Activated CD4-positive, CD25-positive, alpha-beta regulatory T cell treated with anti-CD3 and anti-CD28 coated beads, Interleukin-2, amount 50 U/mL, for 72 hours (primary cell): ENCODE measurements at regions not wholly inside any gene's neighbourhood (a gene's known extent, or its start where the extent isn't known, plus 50 kb on each side); places are given as distances from the start of the nearest gene placed in this dataset.
"Not testable (repeated sequence)": the region's sequence is repeated elsewhere in the genome, so short reads cannot be mapped to it uniquely, and the experiment has no call there.

Experiments used
- DNase-seq: peaks from one replicate; pipeline ENCODE4 v3.0.0; 2021

- DNase-seq, result no peak
These were observed 310.2 kb upstream of the ID2 start for GRCh38 chr2:8371653-8372052.

GRCh38 chr2:8374782-8375181 lies 307.1 kb upstream of the ID2 start:
- DNase-seq, result no peak

GRCh38 chr2:8376603-8377410 lies 305.0 kb upstream of the ID2 start:
- DNase-seq, result no peak

- no peak for DNase-seq
These were observed 303.6 kb upstream of the ID2 start for GRCh38 chr2:8378016-8378810.

GRCh38 chr2:8379128-8379527 lies 302.7 kb upstream of the ID2 start:
- DNase-seq, result no peak

GRCh38 chr2:8379549-8379948 lies 302.3 kb upstream of the ID2 start:
- no peak for DNase-seq

GRCh38 chr2:8380026-8380425 lies 301.8 kb upstream of the ID2 start:
- no peak for DNase-seq

GRCh38 chr2:8380566-8380965 lies 301.3 kb upstream of the ID2 start:
- no peak for DNase-seq

- no peak for DNase-seq
These were observed 299.4 kb upstream of the ID2 start for GRCh38 chr2:8382485-8382884.

GRCh38 chr2:8386748-8387147 lies 295.1 kb upstream of the ID2 start:
- not testable (repeated sequence) for DNase-seq

GRCh38 chr2:8388781-8389180 lies 293.1 kb upstream of the ID2 start:
- no peak for DNase-seq

GRCh38 chr2:8389431-8390108 lies 292.3 kb upstream of the ID2 start:
- DNase-seq, result no peak

- DNase-seq, result no peak
These were observed 290.7 kb upstream of the ID2 start for GRCh38 chr2:8391126-8391525.

- no peak for DNase-seq
These were observed 290.3 kb upstream of the ID2 start for GRCh38 chr2:8391584-8391983.

- no peak for DNase-seq
These were observed 289.6 kb upstream of the ID2 start for GRCh38 chr2:8392098-8392866.

- DNase-seq, result no peak
These were observed 288.4 kb upstream of the ID2 start for GRCh38 chr2:8393506-8393905.

- no peak for DNase-seq
These were observed 287.7 kb upstream of the ID2 start for GRCh38 chr2:8394131-8394530.

GRCh38 chr2:8394569-8395359 lies 287.1 kb upstream of the ID2 start:
- DNase-seq, result no peak

- DNase-seq, result no peak
These were observed 286.1 kb upstream of the ID2 start for GRCh38 chr2:8395718-8396117.

GRCh38 chr2:8398040-8398668 lies 283.7 kb upstream of the ID2 start:
- no peak for DNase-seq

GRCh38 chr2:8399731-8400130 lies 282.1 kb upstream of the ID2 start:
- no peak for DNase-seq

GRCh38 chr2:8400196-8400595 lies 281.7 kb upstream of the ID2 start:
- DNase-seq, result no peak
